K562 (cell line): ENCODE measurements at regions not wholly inside any gene's neighbourhood (a gene's known extent, or its start where the extent isn't known, plus 50 kb on each side); places are given as distances from the start of the nearest gene placed in this dataset.
"Not testable (repeated sequence)": the region's sequence is repeated elsewhere in the genome, so short reads cannot be mapped to it uniquely, and the experiment has no call there.

Source experiments
- ATAC-seq: fragments of 200-7000 bp; cut with Tn5 transposase; 3 replicates; pipeline ENCODE4 v1.9.1; 2020; ENCODE audit warnings: moderate library complexity
- BruUV-seq: library from RNA; stranded (reverse); fragments of 400-500 nt; replicated peaks from 2 replicates; lab custom pipeline; 2021; lab: Mats Ljungman, UMichigan
- CTCF ChIA-PET: fragments of 300-600 bp; formaldehyde crosslinking; extraction: SDS; loops from one replicate; lab custom pipeline; 2021; ENCODE audit warnings: low intra/inter-chr PET ratio; lab: Yijun Ruan, JAX
- POLR2A ChIA-PET: fragments of 300-600, 350-650 bp; sonication (Branson Sonifier 250); formaldehyde crosslinking; extraction: SDS; loops from one replicate; lab custom pipeline; 2021; ENCODE audit warnings: antibody characterized with exemption, inconsistent platforms; lab: Yijun Ruan, JAX
- DNase-seq, 4 experiments: peaks; one replicate each; pipeline versions ENCODE4 v3.0.0 to v3.0.0-alpha.2; 2011 to 2018; ENCODE audit warnings: low spot score in 3 of 4, mixed read lengths in 3 of 4; ENCODE audit errors: extremely low read depth in 1 of 4
- FAIRE-seq: peaks from 2 replicates; lab custom pipeline; 2011; peaks lifted over from hg19 to GRCh38; lab: Jason Lieb, UNC
- H2AFZ ChIP-seq: 2 replicates; pipeline ENCODE4 v1.6.0; 2011; ENCODE audit warnings: low read depth, low read length, control low read depth, inconsistent platforms
- H3K27ac ChIP-seq: fragments of 200-600 bp; 3 replicates; pipeline ENCODE4 v1.8.0; 2011; ENCODE audit warnings: low read depth, mild to moderate bottlenecking, control low read depth, inconsistent platforms, low read length, moderate library complexity, mixed read lengths; ENCODE audit errors: extremely low read depth
- H3K27me3 ChIP-seq, 2 experiments: fragments of 300-600 bp in 1 of 2; 2 replicates in 1 of 2; 3 replicates in 1 of 2; pipeline versions ENCODE4 v1.6.0 to v1.8.0; 2011; ENCODE audit warnings: inconsistent platforms in 2 of 2, low read length in 2 of 2, mild to moderate bottlenecking in 1 of 2, mixed read lengths in 1 of 2, moderate library complexity in 1 of 2; ENCODE audit not compliant: control insufficient read depth in 2 of 2, insufficient read depth in 2 of 2
- H3K36me3 ChIP-seq: fragments of 300-600 bp; 3 replicates; pipeline ENCODE4 v1.8.0; 2011; ENCODE audit warnings: mild to moderate bottlenecking, low read length, inconsistent platforms; ENCODE audit not compliant: control insufficient read depth, insufficient read depth
- H3K4me1 ChIP-seq, 2 experiments: fragments of 200-600 bp in 1 of 2; replicated peaks in 1 of 2; 2 replicates in 1 of 2; 3 replicates in 1 of 2; pipeline versions ENCODE4 v1.5.1 to v1.8.0; 2011; ENCODE audit warnings: inconsistent platforms in 2 of 2, low read length in 2 of 2, mild to moderate bottlenecking in 1 of 2, mixed read lengths in 1 of 2, moderate library complexity in 1 of 2; ENCODE audit not compliant: control insufficient read depth in 2 of 2, insufficient read depth in 2 of 2
- H3K4me2 ChIP-seq: 2 replicates; pipeline ENCODE4 v1.6.1; 2011; ENCODE audit warnings: low read length, control low read depth, inconsistent platforms, mixed read lengths; ENCODE audit not compliant: insufficient read depth
- H3K4me3 ChIP-seq: fragments of 200-600 bp; sonication (generic), shearing (Covaris generic); 2 replicates; pipeline ENCODE4 v1.5.1; 2016; ENCODE audit warnings: control low read depth, inconsistent platforms
- H3K79me2 ChIP-seq: fragments of 200-600 bp; 3 replicates; pipeline ENCODE4 v1.8.0; 2011; ENCODE audit warnings: low read length, inconsistent platforms; ENCODE audit not compliant: control insufficient read depth, insufficient read depth
- H3K9ac ChIP-seq, 2 experiments: 2 replicates each; pipeline versions ENCODE4 v1.6.0 to v1.6.1; 2011; ENCODE audit warnings: low read depth in 2 of 2, low read length in 2 of 2, control low read depth in 1 of 2, inconsistent platforms in 1 of 2, mild to moderate bottlenecking in 1 of 2, mixed read lengths in 1 of 2; ENCODE audit not compliant: insufficient read depth in 1 of 2
- H3K9me1 ChIP-seq: one replicate; pipeline ENCODE4 v1.6.0; 2011; ENCODE audit warnings: inconsistent platforms, mild to moderate bottlenecking, low read length, moderate library complexity; ENCODE audit not compliant: control insufficient read depth, insufficient read depth
- H3K9me3 ChIP-seq: replicated peaks from 2 replicates; pipeline ENCODE4 v1.5.1; 2011; ENCODE audit warnings: low read depth, low read length, inconsistent platforms; ENCODE audit not compliant: control insufficient read depth, insufficient read depth
- H4K20me1 ChIP-seq: replicated peaks from 2 replicates; pipeline ENCODE4 v1.6.1; 2011; ENCODE audit warnings: low read length, inconsistent platforms, mixed read lengths; ENCODE audit not compliant: control insufficient read depth, insufficient read depth
- GATAD2B ChIP-seq: fragments of 450-650 bp; IDR thresholded peaks from 2 replicates; pipeline ENCODE4 v1.6.1; 2017; ENCODE audit warnings: mild to moderate bottlenecking, borderline replicate concordance
- HBP1 ChIP-seq: fragments of 450-650 bp; formaldehyde crosslinking; IDR thresholded peaks from 2 replicates; pipeline ENCODE4 v1.4.0; 2022; ENCODE audit warnings: missing genetic modification characterization
- PHF8 ChIP-seq: fragments of 200-600 bp; sonication (generic); IDR thresholded peaks from 2 replicates; pipeline ENCODE4 v1.6.1; 2012; ENCODE audit warnings: mixed run types, mild to moderate bottlenecking, inconsistent platforms, low read length, moderate library complexity, borderline replicate concordance
- ZNF165 ChIP-seq: fragments of 250-450 bp; sonication (Bioruptor Pico); IDR thresholded peaks from 2 replicates; pipeline ENCODE4 v1.4.0; 2020; ENCODE audit warnings: borderline replicate concordance
- WGBS: fragments of 100-300 bp; shearing (Covaris generic); methylation state at CpG from one replicate; pipeline ENCODE4 v1.1.6; 2016; ENCODE audit warnings: low coverage, mixed read lengths; ENCODE audit not compliant: insufficient coverage; ENCODE audit errors: missing lambda C conversion rate; 5-methylcytosine and 5-hydroxymethylcytosine counted together
- in situ Hi-C: fragments of 300-500 bp; cut with MboI; formaldehyde crosslinking; loops from 4 replicates; pipeline ENCODE4 v1.15.0; 2018; ENCODE audit warnings: inconsistent platforms, mixed read lengths
- intact Hi-C: fragments of 100-400 bp; cut with micrococcal nuclease; formaldehyde crosslinking; loops from 2 replicates; pipeline ENCODE4 v1.14.2; 2022
- TF ChIP-seq, protein P1 (sequence below): fragments of 450-650 bp; formaldehyde crosslinking; IDR thresholded peaks from 2 replicates; pipeline ENCODE4 v1.4.0; 2022; ENCODE audit warnings: mild to moderate bottlenecking, moderate library complexity

GRCh38 chr2:21895200-21895599 is 771.4 kb downstream of the TDRD15 start:
- CTCF ChIA-PET: no interaction called here
- Histone ChIP-seq H3K79me2 (no peaks in the 10 kb centered on the region), H3K9me1 (no peaks in the 10 kb centered on the region), H3K27ac (no peak overlapping the region), H3K4me1 (no peaks in the 10 kb centered on the region), H3K27me3 (no peaks in the 10 kb centered on the region), H3K36me3 (no peaks in the 10 kb centered on the region), H3K4me3 (no peak overlapping the region)
- POLR2A ChIA-PET: no interaction called here
- BruUV-seq: no TSS peak
- TF ChIP-seq HBP1 (CRISPR knock-in tag) (no peak), ZNF165 (CRISPR knock-in tag) (no peak), GATAD2B (no peak), PHF8 (no peak)
- TF ChIP-seq, protein P1, sequence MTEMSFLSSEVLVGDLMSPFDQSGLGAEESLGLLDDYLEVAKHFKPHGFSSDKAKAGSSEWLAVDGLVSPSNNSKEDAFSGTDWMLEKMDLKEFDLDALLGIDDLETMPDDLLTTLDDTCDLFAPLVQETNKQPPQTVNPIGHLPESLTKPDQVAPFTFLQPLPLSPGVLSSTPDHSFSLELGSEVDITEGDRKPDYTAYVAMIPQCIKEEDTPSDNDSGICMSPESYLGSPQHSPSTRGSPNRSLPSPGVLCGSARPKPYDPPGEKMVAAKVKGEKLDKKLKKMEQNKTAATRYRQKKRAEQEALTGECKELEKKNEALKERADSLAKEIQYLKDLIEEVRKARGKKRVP (CRISPR knock-in tag): no peak
- TF ChIP-seq, all 486 proteins: peak for 0
- no peaks in the 10 kb centered on the region for H3K9me3 ChIP-seq
- in situ Hi-C loops (no loop called here), intact Hi-C loops (no loop called here)
- H2AFZ ChIP-seq: no peak overlapping the region
- ATAC-seq (no peak), FAIRE-seq (no peak), DNase-seq (no peak)
- no peak overlapping the region for H3K9ac ChIP-seq
- H3K4me2 ChIP-seq: no peak overlapping the region
- H4K20me1 ChIP-seq: no peaks in the 10 kb centered on the region
- 0% methylated on average over 5 of the region's 5 CpGs for WGBS

DNA sequence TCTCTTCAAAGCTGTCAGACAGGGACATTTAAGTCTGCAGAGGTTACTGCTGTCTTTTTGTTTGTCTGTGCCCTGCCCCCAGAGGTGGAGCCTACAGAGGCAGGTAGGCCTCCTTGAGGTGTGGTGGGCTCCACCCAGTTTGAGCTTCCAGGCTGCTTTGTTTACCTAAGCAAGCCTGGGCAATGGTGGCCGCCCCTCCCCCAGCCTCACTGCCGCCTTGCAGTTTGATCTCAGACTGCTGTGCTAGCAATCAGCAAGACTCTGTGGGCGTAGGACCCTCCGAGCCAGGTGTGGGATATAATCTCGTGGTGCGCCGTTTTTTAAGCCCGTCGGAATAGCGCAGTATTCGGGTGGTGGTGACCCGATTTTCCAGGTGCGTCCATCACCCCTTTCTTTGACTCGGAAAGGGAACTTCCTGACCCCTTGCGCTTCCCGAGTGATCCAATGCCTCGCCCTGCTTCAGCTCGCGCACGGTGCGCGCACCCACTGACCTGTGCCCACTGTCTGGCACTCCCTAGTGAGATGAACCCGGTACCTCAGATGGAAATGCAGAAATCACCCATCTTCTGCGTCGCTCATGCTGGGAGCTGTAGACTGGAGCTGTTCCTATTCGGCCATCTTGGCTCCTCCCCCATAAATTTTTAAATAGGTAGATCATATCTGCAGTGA is 785.1 kb downstream of the TDRD15 start:
- H3K9me1 ChIP-seq, ATAC-seq, BruUV-seq, H3K27ac ChIP-seq, in situ Hi-C loops, H3K4me3 ChIP-seq, H3K27me3 ChIP-seq, intact Hi-C loops, H3K4me2 ChIP-seq, CTCF ChIA-PET, POLR2A ChIA-PET, H3K79me2 ChIP-seq, H3K4me1 ChIP-seq, DNase-seq, H3K9ac ChIP-seq, H4K20me1 ChIP-seq, H3K36me3 ChIP-seq, H2AFZ ChIP-seq, H3K9me3 ChIP-seq, FAIRE-seq: not testable (repeated sequence)
- 2% methylated on average over 20 of the region's 26 CpGs for WGBS
